ENCODE measurements at regions not wholly inside any gene's neighbourhood (a gene's known extent, or its start where the extent isn't known, plus 50 kb on each side); places are given as distances from the start of the nearest gene placed in this dataset.

- no peak for DNase-seq
- Mint-ChIP-seq H3K27me3 (peaks cover 16% of the 10 kb centered on the region), H3K4me1 (ENCODE audit: low read depth) (no peaks in the 10 kb centered on the region), H3K27ac (no peak overlapping the region), H3K4me3 (no peak overlapping the region), H3K36me3 (ENCODE audit: low read depth) (no peaks in the 10 kb centered on the region), H3K9me3 (no peaks in the 10 kb centered on the region)
- TF ChIP-seq, protein P1, sequence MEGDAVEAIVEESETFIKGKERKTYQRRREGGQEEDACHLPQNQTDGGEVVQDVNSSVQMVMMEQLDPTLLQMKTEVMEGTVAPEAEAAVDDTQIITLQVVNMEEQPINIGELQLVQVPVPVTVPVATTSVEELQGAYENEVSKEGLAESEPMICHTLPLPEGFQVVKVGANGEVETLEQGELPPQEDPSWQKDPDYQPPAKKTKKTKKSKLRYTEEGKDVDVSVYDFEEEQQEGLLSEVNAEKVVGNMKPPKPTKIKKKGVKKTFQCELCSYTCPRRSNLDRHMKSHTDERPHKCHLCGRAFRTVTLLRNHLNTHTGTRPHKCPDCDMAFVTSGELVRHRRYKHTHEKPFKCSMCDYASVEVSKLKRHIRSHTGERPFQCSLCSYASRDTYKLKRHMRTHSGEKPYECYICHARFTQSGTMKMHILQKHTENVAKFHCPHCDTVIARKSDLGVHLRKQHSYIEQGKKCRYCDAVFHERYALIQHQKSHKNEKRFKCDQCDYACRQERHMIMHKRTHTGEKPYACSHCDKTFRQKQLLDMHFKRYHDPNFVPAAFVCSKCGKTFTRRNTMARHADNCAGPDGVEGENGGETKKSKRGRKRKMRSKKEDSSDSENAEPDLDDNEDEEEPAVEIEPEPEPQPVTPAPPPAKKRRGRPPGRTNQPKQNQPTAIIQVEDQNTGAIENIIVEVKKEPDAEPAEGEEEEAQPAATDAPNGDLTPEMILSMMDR (IDR thresholded peaks at IDR 0.05): no peak
- POLR2A ChIA-PET: no interaction called here
- no peak for ATAC-seq
- intact Hi-C loops (cut with micrococcal nuclease): no loop called here
- CTCF ChIA-PET: interaction anchor here (1.8 kb wide), 1 partner anchor 12 kb away, joined by 4 read pairs; no protein-coding TSS in a partner anchor
These were observed 156.3 kb upstream of the NOCT start for GRCh38 chr4:138859254-138859653.

- DNase-seq (no peak), ATAC-seq (no peak)
- H3K9me3 Mint-ChIP-seq: no peaks in the 10 kb centered on the region
- TF ChIP-seq, protein P1 (IDR thresholded peaks at IDR 0.05): no peak
- no peak overlapping the region for H3K27ac Mint-ChIP-seq
- H3K4me1 Mint-ChIP-seq (ENCODE audit: low read depth): no peaks in the 10 kb centered on the region
- peaks cover 16% of the 10 kb centered on the region for H3K27me3 Mint-ChIP-seq
- no peaks in the 10 kb centered on the region for H3K36me3 Mint-ChIP-seq (ENCODE audit: low read depth)
- ChIA-PET POLR2A (no interaction called here), CTCF (no interaction called here)
- intact Hi-C loops (cut with micrococcal nuclease): no loop called here
- no peak overlapping the region for H3K4me3 Mint-ChIP-seq
These were observed 157.2 kb upstream of the NOCT start for GRCh38 chr4:138858419-138858818.

- DNase-seq (no peak), ATAC-seq (no peak)
- TF ChIP-seq, protein P1 (IDR thresholded peaks at IDR 0.05): no peak
- intact Hi-C loops (cut with micrococcal nuclease): no loop called here
- ChIA-PET POLR2A (no interaction called here), CTCF (no interaction called here)
- Mint-ChIP-seq H3K9me3 (no peaks in the 10 kb centered on the region), H3K27me3 (peaks cover 15% of the 10 kb centered on the region), H3K4me1 (ENCODE audit: low read depth) (no peaks in the 10 kb centered on the region), H3K36me3 (ENCODE audit: low read depth) (no peaks in the 10 kb centered on the region), H3K27ac (no peak overlapping the region), H3K4me3 (no peak overlapping the region)
These were observed 158.2 kb upstream of the NOCT start for GRCh38 chr4:138857416-138857815.

- Mint-ChIP-seq H3K4me1 (ENCODE audit: low read depth) (no peaks in the 10 kb centered on the region), H3K27ac (no peak overlapping the region), H3K4me3 (no peak overlapping the region), H3K36me3 (ENCODE audit: low read depth) (no peaks in the 10 kb centered on the region), H3K27me3 (peaks cover 11% of the 10 kb centered on the region), H3K9me3 (no peaks in the 10 kb centered on the region)
- ChIA-PET CTCF (interaction anchor here (1.1 to 1.8 kb wide), 2 partner anchors 9 to 18 kb away, joined by 3 to 10 read pairs; no protein-coding TSS in a partner anchor), POLR2A (no interaction called here)
- TF ChIP-seq, protein P1 (IDR thresholded peaks at IDR 0.05): no peak
- intact Hi-C loops (cut with micrococcal nuclease): no loop called here
- ATAC-seq (no peak), DNase-seq (no peak)
These were observed 162.9 kb upstream of the NOCT start for GRCh38 chr4:138852681-138853080.

DNA sequence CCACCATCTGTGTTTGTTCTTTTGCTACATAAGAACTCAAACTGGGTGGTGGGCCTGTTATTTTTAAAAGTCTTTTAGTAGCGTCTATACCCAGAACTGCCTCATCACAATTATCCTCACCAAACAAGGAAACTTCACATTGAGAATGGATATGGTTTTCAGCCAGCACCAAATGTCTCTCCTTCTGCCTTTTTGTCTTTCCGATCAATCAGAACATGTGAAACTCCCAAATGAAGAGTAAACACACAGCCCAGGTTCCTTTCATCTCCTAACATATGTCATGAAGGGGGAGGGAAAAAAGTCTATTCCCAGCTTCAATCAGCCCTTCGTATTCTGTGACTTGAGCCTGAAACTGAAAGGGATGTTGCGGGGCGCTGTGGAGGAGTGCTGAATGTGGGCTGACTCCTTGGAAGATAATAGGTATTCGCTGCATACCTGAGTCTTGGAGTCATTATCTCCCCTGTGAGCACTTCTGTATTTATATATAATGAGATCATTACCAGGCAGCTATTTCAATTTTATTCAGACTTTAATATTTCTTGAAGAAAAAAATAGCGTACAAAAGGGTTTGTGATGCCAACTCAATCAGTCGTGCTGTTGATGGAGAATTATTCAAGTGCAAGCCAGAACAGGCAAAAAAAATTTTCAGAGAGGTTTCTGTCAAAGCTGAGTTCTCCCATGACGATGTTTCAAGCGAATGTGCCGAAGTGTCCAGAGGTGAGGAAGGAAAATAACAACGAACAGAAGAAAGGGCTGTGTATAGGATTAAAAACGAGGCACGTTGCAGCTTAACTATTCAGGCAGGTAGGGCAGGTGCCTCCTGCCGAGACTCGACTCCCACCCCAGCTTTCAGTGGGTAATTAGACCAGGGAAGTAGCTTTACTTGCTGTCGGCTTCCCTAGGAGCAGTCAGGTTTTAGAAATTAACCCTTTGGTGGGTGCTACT is 163.9 kb upstream of the NOCT start:
- TF ChIP-seq, protein P1 (IDR thresholded peaks at IDR 0.05): no peak
- ATAC-seq (no peak), DNase-seq (no peak)
- Mint-ChIP-seq H3K36me3 (ENCODE audit: low read depth) (no peaks in the 10 kb centered on the region), H3K27me3 (peaks cover 13% of the 10 kb centered on the region), H3K9me3 (no peaks in the 10 kb centered on the region), H3K27ac (no peak overlapping the region), H3K4me1 (ENCODE audit: low read depth) (no peaks in the 10 kb centered on the region), H3K4me3 (no peak overlapping the region)
- CTCF ChIA-PET: interaction anchor here (1.8 kb wide), 1 partner anchor 19 kb away, joined by 10 read pairs; no protein-coding TSS in a partner anchor
- intact Hi-C loops (cut with micrococcal nuclease): no loop called here
- POLR2A ChIA-PET: no interaction called here
